ENCODE measurements at regions not wholly inside any gene's neighbourhood (a gene's known extent, or its start where the extent isn't known, plus 50 kb on each side); places are given as distances from the start of the nearest gene placed in this dataset.

DNA sequence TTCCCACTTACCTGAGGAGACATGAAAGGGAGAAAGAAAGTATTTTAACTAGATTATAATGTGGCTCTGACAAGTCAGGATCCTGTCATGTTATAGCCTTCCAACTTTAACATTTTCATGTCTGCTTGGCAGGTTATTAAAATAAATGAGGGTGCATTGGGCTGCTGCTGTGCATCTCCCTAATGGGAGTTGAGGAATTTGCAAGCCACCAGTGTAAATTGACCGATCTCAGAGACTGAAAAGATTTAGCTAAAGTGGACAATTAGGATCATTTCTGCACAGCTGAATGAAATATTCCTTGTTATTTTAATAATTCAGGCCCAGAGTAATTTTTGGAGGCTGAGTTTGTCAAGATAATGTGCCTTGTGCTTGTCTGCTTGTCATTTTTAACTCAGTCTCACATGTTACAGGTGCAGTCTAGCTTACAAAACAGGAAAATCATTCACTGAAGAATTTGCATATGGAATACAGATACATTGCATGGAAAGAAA, 366.3 kb upstream of the ADAMTS16 start:
- ATAC-seq (ENCODE audit: low FRiP score) (no peak), DNase-seq (no peak)
- WGBS, 2 donors, result 18 to 27% methylated on average over 1 of the region's 1 CpG
- Histone ChIP-seq H3K4me3 (ENCODE audit: low read length in 2 of 2) (no peak overlapping the region), H3K4me1 (ENCODE audit: control insufficient read depth in 1 of 2, insufficient read depth in 2 of 2, low read length in 2 of 2) (no peaks in the 10 kb centered on the region), H3K27ac (ENCODE audit: low read depth in 1 of 2, low read length in 2 of 2) (no peak overlapping the region), H3K27me3 (ENCODE audit: control insufficient read depth in 1 of 2, insufficient read depth in 2 of 2, low read length in 1 of 2) (no peaks in the 10 kb centered on the region), H3K9me3 (ENCODE audit: control insufficient read depth, low read length) (peaks cover 2% of the 10 kb centered on the region), H3K36me3 (ENCODE audit: control insufficient read depth in 1 of 2, insufficient read depth in 2 of 2, low read length in 1 of 2) (no peaks in the 10 kb centered on the region)
- intact Hi-C loops (cut with DNase I), result no loop called here

DNA sequence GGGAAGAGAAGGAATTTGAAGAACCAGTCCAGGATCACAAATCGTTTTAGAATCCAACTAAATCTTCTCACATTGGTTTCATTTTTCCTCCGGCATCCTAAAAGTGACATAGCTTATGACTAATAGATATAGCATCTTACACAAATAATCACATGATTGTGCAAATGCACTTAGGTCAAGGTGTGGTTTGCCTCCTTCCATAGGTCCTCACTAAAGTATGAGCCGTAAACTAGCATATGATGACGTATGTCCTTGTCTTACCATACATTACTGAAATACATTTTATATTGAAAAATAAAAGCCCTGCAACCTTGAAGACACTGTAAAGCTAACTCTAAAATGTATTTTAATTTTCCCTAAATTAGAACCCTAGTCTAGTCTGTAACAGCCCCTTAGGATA, 362.7 kb upstream of the ADAMTS16 start:
- 78 to 86% methylated on average over 4 of the region's 4 CpGs for WGBS, 2 donors
- DNase-seq, result no peak

DNA sequence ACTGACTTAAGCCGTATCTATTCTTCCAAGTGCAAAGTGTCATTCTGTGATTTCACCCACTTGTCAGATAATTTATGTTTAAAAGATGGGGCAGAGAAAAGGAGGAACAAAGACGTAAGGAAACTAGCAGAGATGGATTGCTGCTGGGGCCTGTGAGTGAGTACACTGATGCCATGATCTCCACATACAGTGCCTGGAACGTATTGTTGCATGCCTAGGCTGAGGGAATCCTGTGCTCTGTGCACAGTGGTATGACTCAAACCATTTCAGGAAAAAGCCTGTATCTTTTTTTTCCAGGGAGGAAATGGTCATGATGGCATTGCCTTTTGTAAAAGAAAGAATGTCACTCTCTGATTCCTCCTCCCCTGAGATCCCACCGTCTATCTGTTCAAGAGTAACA, 359.5 kb upstream of the ADAMTS16 start:
- 27 to 34% methylated on average over 4 of the region's 4 CpGs for WGBS, 2 donors
- Histone ChIP-seq H3K4me3 (ENCODE audit: low read length in 2 of 2) (no peak overlapping the region), H3K4me1 (ENCODE audit: control insufficient read depth in 1 of 2, insufficient read depth in 2 of 2, low read length in 2 of 2) (no peaks in the 10 kb centered on the region), H3K27ac (ENCODE audit: low read depth in 1 of 2, low read length in 2 of 2) (no peak overlapping the region), H3K36me3 (ENCODE audit: control insufficient read depth in 1 of 2, insufficient read depth in 2 of 2, low read length in 1 of 2) (no peaks in the 10 kb centered on the region), H3K9me3 (ENCODE audit: control insufficient read depth, low read length) (peaks cover 2% of the 10 kb centered on the region), H3K27me3 (ENCODE audit: control insufficient read depth in 1 of 2, insufficient read depth in 2 of 2, low read length in 1 of 2) (no peaks in the 10 kb centered on the region)
- intact Hi-C loops (cut with DNase I), result no loop called here
- no peak for DNase-seq
- ATAC-seq (ENCODE audit: low FRiP score), result no peak

More for the DNA sequence above, 362.7 kb upstream of the ADAMTS16 start:
- Histone ChIP-seq H3K9me3 (ENCODE audit: control insufficient read depth, low read length) (peaks cover 2% of the 10 kb centered on the region), H3K4me1 (ENCODE audit: control insufficient read depth in 1 of 2, insufficient read depth in 2 of 2, low read length in 2 of 2) (no peaks in the 10 kb centered on the region), H3K27ac (ENCODE audit: low read depth in 1 of 2, low read length in 2 of 2) (no peak overlapping the region), H3K27me3 (ENCODE audit: control insufficient read depth in 1 of 2, insufficient read depth in 2 of 2, low read length in 1 of 2) (no peaks in the 10 kb centered on the region), H3K4me3 (ENCODE audit: low read length in 2 of 2) (no peak overlapping the region), H3K36me3 (ENCODE audit: control insufficient read depth in 1 of 2, insufficient read depth in 2 of 2, low read length in 1 of 2) (no peaks in the 10 kb centered on the region)
- no peak for ATAC-seq (ENCODE audit: low FRiP score)
- intact Hi-C loops (cut with DNase I), result no loop called here

DNA sequence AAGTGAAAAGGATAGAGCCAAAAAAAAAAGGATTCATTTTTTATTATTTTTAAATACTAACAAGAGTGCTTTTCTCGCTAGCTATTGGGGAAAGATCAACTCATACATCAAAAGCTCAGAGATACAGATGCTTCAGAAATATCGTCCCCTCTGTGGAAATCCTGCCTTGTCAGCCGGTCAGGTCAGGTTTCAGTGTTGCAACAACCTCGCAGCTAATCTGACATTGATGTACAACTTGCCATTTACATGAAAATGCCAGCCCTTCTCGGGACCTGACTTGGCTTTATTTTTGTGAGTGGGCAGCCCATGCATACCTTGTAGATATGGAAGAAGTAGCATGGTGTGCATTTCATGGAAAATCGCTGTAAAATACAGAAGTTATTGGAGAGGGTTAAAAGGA, 358.8 kb upstream of the ADAMTS16 start:
- Histone ChIP-seq H3K36me3 (ENCODE audit: control insufficient read depth in 1 of 2, insufficient read depth in 2 of 2, low read length in 1 of 2) (no peaks in the 10 kb centered on the region), H3K9me3 (ENCODE audit: control insufficient read depth, low read length) (peaks cover 2% of the 10 kb centered on the region), H3K4me3 (ENCODE audit: low read length in 2 of 2) (no peak overlapping the region), H3K27me3 (ENCODE audit: control insufficient read depth in 1 of 2, insufficient read depth in 2 of 2, low read length in 1 of 2) (no peaks in the 10 kb centered on the region), H3K4me1 (ENCODE audit: control insufficient read depth in 1 of 2, insufficient read depth in 2 of 2, low read length in 2 of 2) (no peaks in the 10 kb centered on the region), H3K27ac (ENCODE audit: low read depth in 1 of 2, low read length in 2 of 2) (no peak overlapping the region)
- ATAC-seq (ENCODE audit: low FRiP score) (no peak), DNase-seq (no peak)
- 37 to 43% methylated on average over 6 of the region's 6 CpGs for WGBS, 2 donors
- intact Hi-C loops (cut with DNase I), result no loop called here

DNA sequence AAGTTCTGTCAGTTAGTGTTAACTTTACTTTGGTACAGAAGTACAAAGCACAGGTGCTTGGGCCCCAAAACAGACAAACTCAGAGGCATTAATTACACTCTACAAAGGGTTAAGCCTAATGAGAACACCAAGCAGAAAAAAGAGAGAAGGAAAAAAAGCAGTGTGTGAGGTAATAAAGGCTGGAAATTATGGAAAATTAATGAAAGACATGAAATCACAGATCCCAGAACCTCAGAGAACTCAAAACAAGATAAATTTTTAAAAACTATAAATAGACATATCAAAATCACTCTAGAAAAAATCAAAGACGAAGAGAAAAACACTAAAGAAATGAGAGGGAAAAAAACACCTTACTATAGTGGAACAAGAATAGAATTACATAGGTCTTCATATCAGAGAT, 354.2 kb upstream of the ADAMTS16 start:
- no peak for ATAC-seq (ENCODE audit: low FRiP score)
- intact Hi-C loops (cut with DNase I), result no loop called here
- DNase-seq, result no peak
- 58% methylated on average over 1 of the region's 1 CpG for WGBS, 2 donors
- Histone ChIP-seq H3K36me3 (ENCODE audit: control insufficient read depth in 1 of 2, insufficient read depth in 2 of 2, low read length in 1 of 2) (no peaks in the 10 kb centered on the region), H3K4me3 (ENCODE audit: low read length in 2 of 2) (no peak overlapping the region), H3K27ac (ENCODE audit: low read depth in 1 of 2, low read length in 2 of 2) (no peak overlapping the region), H3K27me3 (ENCODE audit: control insufficient read depth in 1 of 2, insufficient read depth in 2 of 2, low read length in 1 of 2) (no peaks in the 10 kb centered on the region), H3K4me1 (ENCODE audit: control insufficient read depth in 1 of 2, insufficient read depth in 2 of 2, low read length in 2 of 2) (no peaks in the 10 kb centered on the region), H3K9me3 (ENCODE audit: control insufficient read depth, low read length) (no peaks in the 10 kb centered on the region)

DNA sequence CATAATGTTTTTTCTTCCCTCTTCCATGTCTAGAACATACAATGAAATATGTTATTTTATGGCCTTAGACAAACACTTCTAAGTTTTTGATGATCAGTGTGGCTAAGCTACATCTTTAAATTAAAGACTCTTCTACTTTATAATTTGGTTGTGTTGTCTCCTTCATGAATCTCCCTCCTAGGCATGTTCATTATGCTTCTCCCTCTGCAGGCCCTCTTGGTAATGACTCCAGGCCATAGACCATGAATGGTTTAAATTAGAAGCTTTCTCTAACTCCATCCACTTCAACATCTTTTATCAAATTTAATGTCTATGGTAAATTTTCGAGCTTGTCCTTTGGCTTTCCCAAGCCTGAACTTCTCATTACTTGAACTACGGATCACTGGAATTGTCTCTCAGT, 342.7 kb upstream of the ADAMTS16 start:
- WGBS, 2 donors, result 74% methylated on average over 2 of the region's 2 CpGs
- Histone ChIP-seq H3K27ac (ENCODE audit: low read depth in 1 of 2, low read length in 2 of 2) (no peak overlapping the region), H3K9me3 (ENCODE audit: control insufficient read depth, low read length) (no peaks in the 10 kb centered on the region), H3K4me3 (ENCODE audit: low read length in 2 of 2) (no peak overlapping the region), H3K36me3 (ENCODE audit: control insufficient read depth in 1 of 2, insufficient read depth in 2 of 2, low read length in 1 of 2) (no peaks in the 10 kb centered on the region), H3K27me3 (ENCODE audit: control insufficient read depth in 1 of 2, insufficient read depth in 2 of 2, low read length in 1 of 2) (no peaks in the 10 kb centered on the region), H3K4me1 (ENCODE audit: control insufficient read depth in 1 of 2, insufficient read depth in 2 of 2, low read length in 2 of 2) (no peaks in the 10 kb centered on the region)
- intact Hi-C loops (cut with DNase I), result no loop called here
- DNase-seq (no peak), ATAC-seq (ENCODE audit: low FRiP score) (no peak)

DNA sequence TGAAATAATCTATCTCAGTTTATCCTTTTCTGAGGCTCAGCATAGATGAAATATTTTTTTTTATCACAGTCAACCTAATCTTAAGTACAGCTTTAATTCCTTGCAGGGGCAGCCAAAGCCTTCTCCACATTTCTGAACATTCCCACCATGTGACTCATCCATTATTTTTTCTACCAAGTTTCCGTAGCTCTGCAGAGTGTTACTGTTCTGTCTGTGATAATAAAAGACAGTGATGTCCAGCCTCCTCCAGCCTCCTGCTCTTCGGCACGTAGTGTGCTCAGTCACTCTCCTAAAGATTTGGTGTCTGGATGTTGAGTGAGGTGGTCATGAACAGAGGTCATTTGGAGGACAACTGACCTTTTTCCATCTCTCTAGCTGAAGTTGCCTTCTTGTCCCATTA, 338.1 kb upstream of the ADAMTS16 start:
- intact Hi-C loops (cut with DNase I), result no loop called here
- H3K36me3 ChIP-seq (ENCODE audit: control insufficient read depth in 1 of 2, insufficient read depth in 2 of 2, low read length in 1 of 2), result no peaks in the 10 kb centered on the region
- no peaks in the 10 kb centered on the region for H3K9me3 ChIP-seq (ENCODE audit: control insufficient read depth, low read length)
- DNase-seq, result no peak
- no peaks in the 10 kb centered on the region for H3K27me3 ChIP-seq (ENCODE audit: control insufficient read depth in 1 of 2, insufficient read depth in 2 of 2, low read length in 1 of 2)
- WGBS, 2 donors, result 13% methylated on average over 3 of the region's 3 CpGs
- H3K4me1 ChIP-seq (ENCODE audit: control insufficient read depth in 1 of 2, insufficient read depth in 2 of 2, low read length in 2 of 2), result no peaks in the 10 kb centered on the region
- no peak for ATAC-seq (ENCODE audit: low FRiP score)
- no peak overlapping the region for H3K27ac ChIP-seq (ENCODE audit: low read depth in 1 of 2, low read length in 2 of 2)
- H3K4me3 ChIP-seq (ENCODE audit: low read length in 2 of 2), result no peak overlapping the region

DNA sequence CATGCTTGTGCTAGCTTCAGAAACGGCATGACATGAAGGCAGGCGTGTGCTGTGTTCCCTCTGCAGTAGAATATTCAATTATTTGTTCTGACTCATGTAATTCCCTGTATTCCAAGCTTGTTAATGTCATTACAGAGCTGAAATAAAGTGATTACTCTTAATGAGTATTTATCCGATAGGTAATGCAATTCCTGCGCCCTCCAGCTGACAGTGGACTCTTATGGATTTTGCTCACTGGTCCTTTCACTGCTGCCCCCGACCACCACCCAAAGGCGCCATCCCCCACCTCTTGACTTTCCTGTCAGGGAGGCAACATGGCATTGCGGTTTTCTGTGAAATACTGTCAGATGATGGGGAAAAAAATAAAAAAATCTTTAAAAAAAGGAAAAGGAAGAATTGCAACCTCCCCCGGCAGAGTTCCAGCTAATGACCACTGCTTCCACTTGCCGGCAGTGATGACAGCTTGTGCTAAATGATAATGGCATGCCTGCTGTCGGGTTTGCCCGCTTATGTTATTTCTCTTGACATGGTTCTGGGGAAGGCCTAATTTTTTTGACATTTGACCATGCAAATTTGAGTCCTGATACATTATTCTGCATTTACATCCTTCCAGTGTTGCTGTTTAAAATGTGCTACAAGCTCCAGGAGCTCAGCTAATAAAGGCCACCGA, 335.3 kb upstream of the ADAMTS16 start:
- no peak for DNase-seq
- Histone ChIP-seq H3K36me3 (ENCODE audit: control insufficient read depth in 1 of 2, insufficient read depth in 2 of 2, low read length in 1 of 2) (no peaks in the 10 kb centered on the region), H3K27me3 (ENCODE audit: control insufficient read depth in 1 of 2, insufficient read depth in 2 of 2, low read length in 1 of 2) (no peaks in the 10 kb centered on the region), H3K9me3 (ENCODE audit: control insufficient read depth, low read length) (no peaks in the 10 kb centered on the region), H3K4me1 (ENCODE audit: control insufficient read depth in 1 of 2, insufficient read depth in 2 of 2, low read length in 2 of 2) (no peaks in the 10 kb centered on the region), H3K27ac (ENCODE audit: low read depth in 1 of 2, low read length in 2 of 2) (no peak overlapping the region), H3K4me3 (ENCODE audit: low read length in 2 of 2) (no peak overlapping the region)
- WGBS, 2 donors, result 54 to 57% methylated on average over 12 of the region's 12 CpGs
- ATAC-seq (ENCODE audit: low FRiP score), result no peak
- intact Hi-C loops (cut with DNase I), result no loop called here

DNA sequence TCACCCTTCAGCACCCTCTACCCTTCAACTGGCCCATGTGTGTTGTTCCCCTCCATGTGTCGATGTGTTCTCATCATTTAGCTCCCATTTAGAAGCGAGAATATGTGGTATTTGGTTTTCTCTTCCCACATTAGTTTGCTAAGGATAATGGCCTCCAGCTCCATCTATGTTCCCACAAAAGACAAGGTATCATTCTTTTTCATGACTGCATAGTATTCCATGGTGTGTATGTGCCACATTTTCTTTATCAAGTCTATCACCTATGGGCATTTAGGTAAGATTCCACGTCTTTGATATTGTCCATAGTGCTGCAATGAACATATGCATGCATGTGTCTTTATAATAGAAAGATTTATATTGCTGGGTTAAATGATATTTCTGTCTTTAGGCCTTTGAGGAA, 325.1 kb upstream of the ADAMTS16 start:
- 75 to 76% methylated on average over 3 of the region's 3 CpGs for WGBS, 2 donors
- no peak overlapping the region for H3K27ac ChIP-seq (ENCODE audit: low read depth in 1 of 2, low read length in 2 of 2)

More for the DNA sequence above, 325.1 kb upstream of the ADAMTS16 start:
- ATAC-seq (ENCODE audit: low FRiP score) (no peak), DNase-seq (no peak)
- Histone ChIP-seq H3K4me1 (ENCODE audit: control insufficient read depth in 1 of 2, insufficient read depth in 2 of 2, low read length in 2 of 2) (no peaks in the 10 kb centered on the region), H3K9me3 (ENCODE audit: control insufficient read depth, low read length) (no peaks in the 10 kb centered on the region), H3K27me3 (ENCODE audit: control insufficient read depth in 1 of 2, insufficient read depth in 2 of 2, low read length in 1 of 2) (no peaks in the 10 kb centered on the region), H3K4me3 (ENCODE audit: low read length in 2 of 2) (no peak overlapping the region), H3K36me3 (ENCODE audit: control insufficient read depth in 1 of 2, insufficient read depth in 2 of 2, low read length in 1 of 2) (no peaks in the 10 kb centered on the region)
- intact Hi-C loops (cut with DNase I), result no loop called here
